ENCODE measurements at regions not wholly inside any gene's neighbourhood (a gene's known extent, or its start where the extent isn't known, plus 50 kb on each side); places are given as distances from the start of the nearest gene placed in this dataset.

DNA sequence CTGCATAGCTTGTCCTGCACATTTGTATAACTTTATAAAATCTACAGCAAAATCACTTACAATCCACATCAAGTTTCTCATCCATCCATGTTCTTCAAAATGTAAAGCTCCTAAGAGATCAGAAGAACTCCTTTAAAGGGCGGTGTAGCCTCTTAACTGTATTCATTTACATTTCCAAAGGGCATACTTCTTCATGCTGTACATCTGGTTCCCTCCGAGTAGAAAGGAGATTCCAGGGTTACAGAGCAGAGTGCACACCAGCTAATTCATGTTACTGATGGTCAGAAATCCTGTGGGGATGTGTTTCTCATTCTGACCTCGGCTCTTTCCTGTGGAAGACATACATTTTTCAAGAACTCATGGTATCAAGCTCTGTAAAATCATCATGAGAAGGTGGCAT, 231.8 kb downstream of the ARAP2 start:
- TF ChIP-seq POLR2AphosphoS5 (IDR thresholded peaks at IDR 0.05), result no peak
- TF ChIP-seq POLR2A (IDR thresholded peaks at IDR 0.05), result no peak
- no peak for TF ChIP-seq CTCF (IDR thresholded peaks at IDR 0.05)

Measured in stomach (tissue), 4 donors.